HG02610 (cell line): ENCODE measurements at regions not wholly inside any gene's neighbourhood (a gene's known extent, or its start where the extent isn't known, plus 50 kb on each side); places are given as distances from the start of the nearest gene placed in this dataset.

Experiments used
- ATAC-seq: cut with Tn5 transposase; IDR thresholded peaks from one replicate; pipeline ENCODE4 v1.9.1; 2021; ENCODE audit warnings: mild to moderate bottlenecking, moderate library complexity; ENCODE audit not compliant: unreplicated experiment

GRCh38 chr6:150711061-150711460 is 111.4 kb downstream of the PLEKHG1 start:
- no peak for ATAC-seq

- no peak for ATAC-seq
Measured at GRCh38 chr6:150711584-150712504, 112.2 kb downstream of the PLEKHG1 start.

GRCh38 chr6:150712505-150713252 is 113.0 kb downstream of the PLEKHG1 start:
- ATAC-seq = no peak

- no peak for ATAC-seq
Measured at GRCh38 chr6:150713487-150713886, 113.8 kb downstream of the PLEKHG1 start.

GRCh38 chr6:150713931-150714330 is 114.2 kb downstream of the PLEKHG1 start:
- ATAC-seq = no peak

- no peak for ATAC-seq
Measured at GRCh38 chr6:150715133-150715532, 115.4 kb downstream of the PLEKHG1 start.

GRCh38 chr6:150717419-150717818 is 117.7 kb downstream of the PLEKHG1 start:
- no peak for ATAC-seq

- ATAC-seq = no peak
Measured at GRCh38 chr6:150719099-150719766, 119.5 kb downstream of the PLEKHG1 start.

GRCh38 chr6:150719831-150720230 is 120.1 kb downstream of the PLEKHG1 start:
- no peak for ATAC-seq

- ATAC-seq = peak; percentile 98
Measured at GRCh38 chr6:150720774-150721233, 121.1 kb downstream of the PLEKHG1 start.

- ATAC-seq = no peak
Measured at GRCh38 chr6:150721418-150722266, 122.0 kb downstream of the PLEKHG1 start.

GRCh38 chr6:150722614-150723344 is 123.1 kb downstream of the PLEKHG1 start:
- no peak for ATAC-seq

- no peak for ATAC-seq
Measured at GRCh38 chr6:150723345-150723658, 123.6 kb downstream of the PLEKHG1 start.

- ATAC-seq = no peak
Measured at GRCh38 chr6:150723857-150724256, 124.2 kb downstream of the PLEKHG1 start.

GRCh38 chr6:150725795-150726194 is 126.1 kb downstream of the PLEKHG1 start:
- no peak for ATAC-seq

GRCh38 chr6:150729188-150729748 is 129.6 kb downstream of the PLEKHG1 start:
- no peak for ATAC-seq

- no peak for ATAC-seq
Measured at GRCh38 chr6:150730801-150731457, 131.2 kb downstream of the PLEKHG1 start.

GRCh38 chr6:150732765-150733539 is 132.6 kb upstream of the MTHFD1L start:
- peak; percentile 89 for ATAC-seq
